Keratinocyte (primary cell): ENCODE measurements at regions not wholly inside any gene's neighbourhood (a gene's known extent, or its start where the extent isn't known, plus 50 kb on each side); places are given as distances from the start of the nearest gene placed in this dataset.

ENCODE experiments used
- DNase-seq: peaks from one replicate; pipeline ENCODE4 v3.0.0-alpha.2; 2011; ENCODE audit warnings: low read depth, missing footprints, low spot score
- FAIRE-seq: peaks from 2 replicates; lab custom pipeline; 2011; peaks lifted over from hg19 to GRCh38; lab: Jason Lieb, UNC
- H2AFZ ChIP-seq: 2 replicates; pipeline ENCODE4 v1.6.0; 2012; ENCODE audit warnings: low read length, control low read depth, inconsistent platforms; ENCODE audit not compliant: control insufficient read depth
- H3K27ac ChIP-seq: 2 replicates; pipeline ENCODE4 v1.5.1; 2011; ENCODE audit warnings: low read length; ENCODE audit not compliant: control insufficient read depth, insufficient read depth
- H3K27me3 ChIP-seq: 3 replicates; pipeline ENCODE4 v1.6.0; 2011; ENCODE audit warnings: low read length; ENCODE audit not compliant: control insufficient read depth, insufficient read depth; ENCODE audit errors: extremely low read depth
- H3K36me3 ChIP-seq, 2 experiments: 2 replicates in 1 of 2; 3 replicates in 1 of 2; pipeline ENCODE4 v1.5.1; 2011; ENCODE audit warnings: low read length in 2 of 2, mild to moderate bottlenecking in 1 of 2; ENCODE audit not compliant: control insufficient read depth in 2 of 2, insufficient read depth in 2 of 2; ENCODE audit errors: extremely low read depth in 1 of 2
- H3K4me1 ChIP-seq: 3 replicates; pipeline ENCODE4 v1.5.1; 2011; ENCODE audit warnings: low read length; ENCODE audit not compliant: control insufficient read depth, insufficient read depth; ENCODE audit errors: extremely low read depth
- H3K4me2 ChIP-seq: 3 replicates; pipeline ENCODE4 v1.6.0; 2011; ENCODE audit warnings: low read depth, low read length; ENCODE audit not compliant: control insufficient read depth, insufficient read depth; ENCODE audit errors: extremely low read depth
- H3K4me3 ChIP-seq, 3 experiments: fragments of 200-600 bp in 1 of 3; sonication (generic) in 1 of 3; 2 replicates in 2 of 3; 3 replicates in 1 of 3; pipeline ENCODE4 v1.5.1; 2011 to 2016; ENCODE audit warnings: low read length in 3 of 3, mild to moderate bottlenecking in 3 of 3, control low read depth in 2 of 3, inconsistent platforms in 1 of 3, low read depth in 1 of 3, mixed read lengths in 1 of 3, mixed run types in 1 of 3, moderate library complexity in 1 of 3; ENCODE audit not compliant: control insufficient read depth in 2 of 3, insufficient read depth in 2 of 3; ENCODE audit errors: extremely low read depth in 1 of 3
- H3K79me2 ChIP-seq: 2 replicates; pipeline ENCODE4 v1.6.0; 2012; ENCODE audit warnings: low read length; ENCODE audit not compliant: control insufficient read depth, insufficient read depth
- H3K9ac ChIP-seq: 3 replicates; pipeline ENCODE4 v1.6.0; 2011; ENCODE audit warnings: low read length; ENCODE audit not compliant: control insufficient read depth, insufficient read depth; ENCODE audit errors: extremely low read depth
- H3K9me1 ChIP-seq: 3 replicates; pipeline ENCODE4 v1.6.0; 2011; ENCODE audit warnings: low read length; ENCODE audit not compliant: control insufficient read depth, insufficient read depth; ENCODE audit errors: extremely low read depth
- H3K9me3 ChIP-seq: 2 replicates; pipeline ENCODE4 v1.5.1; 2012; ENCODE audit warnings: low read depth, low read length; ENCODE audit not compliant: control insufficient read depth
- H4K20me1 ChIP-seq: 3 replicates; pipeline ENCODE4 v1.6.0; 2011; ENCODE audit warnings: low read length; ENCODE audit not compliant: control insufficient read depth, insufficient read depth; ENCODE audit errors: extremely low read depth
- EZH2 ChIP-seq: IDR thresholded peaks from one replicate; pipeline ENCODE4 v1.6.1; 2012; ENCODE audit warnings: inconsistent platforms, mild to moderate bottlenecking, low read length, moderate library complexity
- dilution Hi-C: fragments of 300-500 bp; cut with MboI; formaldehyde crosslinking; loops from one replicate; pipeline ENCODE4 v1.7.0; 2020; ENCODE audit warnings: low sequenced_read_pairs; ENCODE audit not compliant: extremely low pct_ligation_motif_present
- TF ChIP-seq, protein P1 (sequence below), 3 experiments: IDR thresholded peaks in 1 of 3; conservative IDR thresholded peaks in 1 of 3; optimal IDR thresholded peaks in 1 of 3; 2 replicates in 2 of 3; 3 replicates in 1 of 3; pipeline versions ENCODE3 to v1.5.1; 2011; ENCODE audit warnings: low read length in 3 of 3, mild to moderate bottlenecking in 3 of 3, moderate library complexity in 2 of 3, control low read depth in 1 of 3, inconsistent platforms in 1 of 3; ENCODE audit not compliant: insufficient read depth in 2 of 3; ENCODE audit errors: extremely low read depth in 1 of 3

DNA sequence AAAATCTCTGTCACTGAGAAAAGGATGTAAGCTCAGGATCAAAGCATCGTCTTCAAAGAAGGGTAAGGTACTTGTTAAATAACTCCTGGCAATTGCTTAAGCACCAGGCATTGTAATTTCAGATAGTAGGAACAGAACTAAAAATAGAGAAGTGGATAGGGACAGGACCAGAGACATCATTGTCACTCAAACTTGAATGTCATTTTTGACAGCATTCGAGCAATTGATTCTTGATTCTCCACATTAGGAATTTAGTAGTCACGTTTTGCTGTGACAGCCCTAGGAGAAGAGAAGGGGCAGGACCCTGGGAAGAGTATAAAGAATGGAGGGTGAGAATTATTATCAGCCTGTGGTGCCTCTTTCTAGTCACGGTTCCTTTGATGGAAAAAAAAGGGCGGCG, 50.1 kb upstream of the BACH2 start:
- Histone ChIP-seq H3K27ac (no peak overlapping the region), H3K27me3 (peaks cover 18% of the 10 kb centered on the region), H3K9me1 (no peaks in the 10 kb centered on the region), H3K9ac (no peak overlapping the region), H3K36me3 (no peaks in the 10 kb centered on the region), H2AFZ (no peak overlapping the region), H3K4me2 (no peak overlapping the region), H3K4me1 (no peaks in the 10 kb centered on the region), H3K9me3 (no peaks in the 10 kb centered on the region), H3K79me2 (no peaks in the 10 kb centered on the region), H3K4me3 (no peak overlapping the region), H4K20me1 (no peaks in the 10 kb centered on the region)
- DNase-seq = no peak
- no peak for FAIRE-seq
- TF ChIP-seq, protein P1, sequence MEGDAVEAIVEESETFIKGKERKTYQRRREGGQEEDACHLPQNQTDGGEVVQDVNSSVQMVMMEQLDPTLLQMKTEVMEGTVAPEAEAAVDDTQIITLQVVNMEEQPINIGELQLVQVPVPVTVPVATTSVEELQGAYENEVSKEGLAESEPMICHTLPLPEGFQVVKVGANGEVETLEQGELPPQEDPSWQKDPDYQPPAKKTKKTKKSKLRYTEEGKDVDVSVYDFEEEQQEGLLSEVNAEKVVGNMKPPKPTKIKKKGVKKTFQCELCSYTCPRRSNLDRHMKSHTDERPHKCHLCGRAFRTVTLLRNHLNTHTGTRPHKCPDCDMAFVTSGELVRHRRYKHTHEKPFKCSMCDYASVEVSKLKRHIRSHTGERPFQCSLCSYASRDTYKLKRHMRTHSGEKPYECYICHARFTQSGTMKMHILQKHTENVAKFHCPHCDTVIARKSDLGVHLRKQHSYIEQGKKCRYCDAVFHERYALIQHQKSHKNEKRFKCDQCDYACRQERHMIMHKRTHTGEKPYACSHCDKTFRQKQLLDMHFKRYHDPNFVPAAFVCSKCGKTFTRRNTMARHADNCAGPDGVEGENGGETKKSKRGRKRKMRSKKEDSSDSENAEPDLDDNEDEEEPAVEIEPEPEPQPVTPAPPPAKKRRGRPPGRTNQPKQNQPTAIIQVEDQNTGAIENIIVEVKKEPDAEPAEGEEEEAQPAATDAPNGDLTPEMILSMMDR (optimal IDR thresholded peaks at IDR 0.05 in 1 of 3, IDR thresholded peaks at IDR 0.05 in 1 of 3, conservative IDR thresholded peaks at IDR 0.05 in 1 of 3; ENCODE audit: extremely low read depth in 1 of 3, insufficient read depth in 2 of 3, low read length in 3 of 3) = no peak
- no peak for TF ChIP-seq EZH2
- dilution Hi-C loops = no loop called here
